ENCODE measurements at regions not wholly inside any gene's neighbourhood (a gene's known extent, or its start where the extent isn't known, plus 50 kb on each side); places are given as distances from the start of the nearest gene placed in this dataset.
"Not testable (repeated sequence)": the region's sequence is repeated elsewhere in the genome, so short reads cannot be mapped to it uniquely, and the experiment has no call there.

DNA sequence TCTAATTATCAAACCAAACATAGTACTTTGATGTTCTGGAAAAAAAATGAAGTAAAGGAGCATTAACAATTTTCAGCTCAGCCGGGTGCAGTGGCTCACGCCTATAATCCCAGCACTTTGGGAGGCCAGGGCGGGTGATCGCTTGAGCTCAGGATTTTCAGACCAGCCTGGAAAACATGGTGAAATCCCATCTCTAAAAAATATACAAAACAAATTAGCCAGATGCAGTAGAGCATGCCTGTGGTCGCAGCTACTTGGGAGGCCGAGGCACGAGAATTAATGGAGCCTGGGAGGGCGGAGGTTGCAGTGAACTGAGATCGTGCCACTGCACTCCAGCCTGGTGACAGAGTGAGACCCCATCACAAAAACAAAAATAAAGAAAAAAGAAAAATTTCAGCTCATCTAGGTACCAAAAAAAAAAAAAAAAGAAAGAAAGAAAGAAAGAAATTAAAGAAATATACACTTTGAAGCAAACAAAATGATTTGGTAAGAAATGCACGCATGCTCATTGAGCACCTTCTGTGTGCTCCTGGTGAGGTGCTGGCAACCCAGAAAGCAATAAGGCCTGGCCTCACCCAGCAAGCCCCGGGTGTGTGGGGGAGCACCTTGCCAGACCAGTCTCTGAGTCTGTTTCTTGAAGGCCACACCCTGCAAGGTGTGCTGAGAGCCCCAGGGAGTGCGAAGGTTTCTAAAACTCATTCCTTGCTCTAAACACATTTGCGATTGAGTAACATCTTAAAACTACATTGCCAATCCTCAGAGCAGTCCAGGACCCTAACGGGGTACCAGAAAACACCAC, 133.5 kb downstream of the TFCP2L1 start:
- Histone ChIP-seq H3K27me3 (ENCODE audit: control insufficient read depth in 1 of 2, insufficient read depth in 2 of 2, low read length in 2 of 2) (peaks cover 0 to 2% of the 10 kb centered on the region in 2 donors), H3K9ac (ENCODE audit: low read length in 2 of 2) (no peak overlapping the region), H3K4me1 (ENCODE audit: control insufficient read depth, insufficient read depth, low read length) (no peaks in the 10 kb centered on the region), H3K27ac (ENCODE audit: low read length) (no peak overlapping the region), H3K9me3 (ENCODE audit: control insufficient read depth in 2 of 2, low read length in 2 of 2) (peaks cover 0 to 3% of the 10 kb centered on the region in 2 donors), H3K4me3 (ENCODE audit: low read length in 2 of 2) (no peak overlapping the region), H3K36me3 (ENCODE audit: control insufficient read depth in 2 of 2, insufficient read depth in 2 of 2, low read length in 2 of 2) (no peaks in the 10 kb centered on the region)

- Histone ChIP-seq H3K27me3 (ENCODE audit: control insufficient read depth in 1 of 2, insufficient read depth in 2 of 2, low read length in 2 of 2) (peaks cover 0 to 2% of the 10 kb centered on the region in 2 donors), H3K9me3 (ENCODE audit: control insufficient read depth in 2 of 2, low read length in 2 of 2) (peaks cover 0 to 8% of the 10 kb centered on the region in 2 donors), H3K4me1 (ENCODE audit: control insufficient read depth, insufficient read depth, low read length) (no peaks in the 10 kb centered on the region), H3K36me3 (ENCODE audit: control insufficient read depth in 2 of 2, insufficient read depth in 2 of 2, low read length in 2 of 2) (no peaks in the 10 kb centered on the region), H3K4me3 (ENCODE audit: low read length in 2 of 2) (no peak overlapping the region), H3K9ac (ENCODE audit: low read length in 2 of 2) (no peak overlapping the region), H3K27ac (ENCODE audit: low read length) (no peak overlapping the region)
These were observed 132.1 kb downstream of the TFCP2L1 start for GRCh38 chr2:121152861-121153260.

GRCh38 chr2:121153516-121153915, 131.5 kb downstream of the TFCP2L1 start:
- Histone ChIP-seq H3K4me1 (ENCODE audit: control insufficient read depth, insufficient read depth, low read length) (no peaks in the 10 kb centered on the region), H3K27ac (ENCODE audit: low read length) (no peak overlapping the region), H3K4me3 (ENCODE audit: low read length in 2 of 2) (no peak overlapping the region), H3K27me3 (ENCODE audit: control insufficient read depth in 1 of 2, insufficient read depth in 2 of 2, low read length in 2 of 2) (peaks cover 0 to 2% of the 10 kb centered on the region in 2 donors), H3K9ac (ENCODE audit: low read length in 2 of 2) (no peak overlapping the region), H3K36me3 (ENCODE audit: control insufficient read depth in 2 of 2, insufficient read depth in 2 of 2, low read length in 2 of 2) (no peaks in the 10 kb centered on the region), H3K9me3 (ENCODE audit: control insufficient read depth in 2 of 2, low read length in 2 of 2) (peaks cover 1 to 8% of the 10 kb centered on the region in 2 donors)

- Histone ChIP-seq H3K4me3 (ENCODE audit: low read length in 2 of 2) (no peak overlapping the region), H3K9me3 (ENCODE audit: control insufficient read depth in 2 of 2, low read length in 2 of 2) (peaks cover 4 to 8% of the 10 kb centered on the region in 2 donors), H3K9ac (ENCODE audit: low read length in 2 of 2) (no peak overlapping the region), H3K27me3 (ENCODE audit: control insufficient read depth in 1 of 2, insufficient read depth in 2 of 2, low read length in 2 of 2) (no peaks in the 10 kb centered on the region), H3K36me3 (ENCODE audit: control insufficient read depth in 2 of 2, insufficient read depth in 2 of 2, low read length in 2 of 2) (no peaks in the 10 kb centered on the region), H3K4me1 (ENCODE audit: control insufficient read depth, insufficient read depth, low read length) (no peaks in the 10 kb centered on the region), H3K27ac (ENCODE audit: low read length) (no peak overlapping the region)
These were observed 129.4 kb downstream of the TFCP2L1 start for GRCh38 chr2:121155502-121156056.

DNA sequence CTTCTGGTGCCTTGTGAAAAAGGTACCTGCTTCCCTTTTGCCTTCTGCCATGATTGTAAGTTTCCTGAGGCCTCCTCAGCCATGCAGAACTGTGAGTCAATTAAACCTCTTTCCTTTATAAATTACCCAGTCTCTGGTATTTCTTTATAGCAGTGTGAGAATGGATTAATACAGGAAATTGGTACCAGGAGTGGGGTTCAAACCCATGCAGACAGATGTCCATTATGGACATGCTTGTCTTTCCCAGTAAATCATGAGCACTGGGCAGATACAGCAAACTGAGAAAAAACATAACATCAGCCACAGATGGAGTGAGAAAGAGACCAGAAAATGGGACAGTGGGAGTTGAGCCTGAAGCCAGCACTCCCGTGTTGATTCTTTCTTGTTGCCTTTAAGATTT, 127.5 kb downstream of the TFCP2L1 start:
- H3K9ac ChIP-seq (ENCODE audit: low read length in 2 of 2); H3K36me3 ChIP-seq (ENCODE audit: control insufficient read depth in 2 of 2, insufficient read depth in 2 of 2, low read length in 2 of 2); H3K27ac ChIP-seq (ENCODE audit: low read length); H3K4me3 ChIP-seq (ENCODE audit: low read length in 2 of 2); H3K9me3 ChIP-seq (ENCODE audit: control insufficient read depth in 2 of 2, low read length in 2 of 2); H3K4me1 ChIP-seq (ENCODE audit: control insufficient read depth, insufficient read depth, low read length); H3K27me3 ChIP-seq (ENCODE audit: control insufficient read depth in 1 of 2, insufficient read depth in 2 of 2, low read length in 2 of 2): not testable (repeated sequence)

- no peaks in the 10 kb centered on the region for H3K4me1 ChIP-seq (ENCODE audit: control insufficient read depth, insufficient read depth, low read length)
These were observed 125.5 kb downstream of the TFCP2L1 start for GRCh38 chr2:121159291-121160071.

DNA sequence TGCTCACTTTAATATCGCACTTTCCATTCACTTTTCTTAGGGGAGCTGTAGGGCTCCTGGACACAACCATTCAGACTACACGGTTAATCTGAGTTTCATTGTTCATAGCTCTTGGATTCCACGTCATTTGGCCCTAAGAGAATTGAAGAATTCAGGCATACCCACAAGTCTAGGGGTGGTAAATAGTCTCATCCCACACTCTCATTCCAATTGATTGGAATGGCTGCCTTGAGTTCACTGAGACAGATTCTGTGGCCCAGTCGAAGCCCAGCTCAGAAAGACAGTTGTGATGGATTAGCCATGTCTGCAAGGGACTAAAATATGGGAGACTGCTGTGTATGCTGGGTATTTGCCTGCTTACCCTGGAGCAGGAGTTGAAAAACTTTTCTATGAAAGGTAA, 124.6 kb downstream of the TFCP2L1 start:
- Histone ChIP-seq H3K4me1 (ENCODE audit: control insufficient read depth, insufficient read depth, low read length) (no peaks in the 10 kb centered on the region), H3K27ac (ENCODE audit: low read length) (no peak overlapping the region)

More at GRCh38 chr2:121159291-121160071, 125.5 kb downstream of the TFCP2L1 start:
- no peak overlapping the region for H3K4me3 ChIP-seq (ENCODE audit: low read length in 2 of 2)
- no peaks in the 10 kb centered on the region for H3K27me3 ChIP-seq (ENCODE audit: control insufficient read depth in 1 of 2, insufficient read depth in 2 of 2, low read length in 2 of 2)
- no peak overlapping the region for H3K27ac ChIP-seq (ENCODE audit: low read length)
- H3K9ac ChIP-seq (ENCODE audit: low read length in 2 of 2): no peak overlapping the region
- H3K9me3 ChIP-seq (ENCODE audit: control insufficient read depth in 2 of 2, low read length in 2 of 2): peaks cover 4 to 8% of the 10 kb centered on the region in 2 donors
- H3K36me3 ChIP-seq (ENCODE audit: control insufficient read depth in 2 of 2, insufficient read depth in 2 of 2, low read length in 2 of 2): no peaks in the 10 kb centered on the region

DNA sequence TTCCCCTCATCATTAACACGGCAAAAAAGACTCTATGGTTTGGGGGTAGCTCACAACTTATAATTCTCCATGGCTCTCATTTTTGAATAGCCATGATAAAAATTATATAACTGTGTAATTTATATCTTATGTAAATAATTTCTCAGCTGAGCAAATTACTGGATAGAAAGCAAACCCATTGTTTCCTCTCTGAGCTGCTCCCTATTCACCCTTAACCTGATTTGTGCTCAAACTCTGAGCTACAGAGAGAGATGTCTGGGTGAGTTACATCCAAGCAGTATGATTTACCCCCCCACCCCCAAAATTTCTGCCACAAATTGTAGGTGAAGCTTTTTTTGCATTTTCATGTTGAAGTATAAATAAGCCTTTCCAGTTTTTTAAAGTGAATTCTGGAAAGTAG, 123.7 kb downstream of the TFCP2L1 start:
- no peaks in the 10 kb centered on the region for H3K36me3 ChIP-seq (ENCODE audit: control insufficient read depth in 2 of 2, insufficient read depth in 2 of 2, low read length in 2 of 2)
- peaks cover 4 to 5% of the 10 kb centered on the region in 2 donors for H3K9me3 ChIP-seq (ENCODE audit: control insufficient read depth in 2 of 2, low read length in 2 of 2)
- no peak overlapping the region for H3K4me3 ChIP-seq (ENCODE audit: low read length in 2 of 2)
- H3K9ac ChIP-seq (ENCODE audit: low read length in 2 of 2): no peak overlapping the region
- no peaks in the 10 kb centered on the region for H3K4me1 ChIP-seq (ENCODE audit: control insufficient read depth, insufficient read depth, low read length)
- H3K27ac ChIP-seq (ENCODE audit: low read length): no peak overlapping the region
- H3K27me3 ChIP-seq (ENCODE audit: control insufficient read depth in 1 of 2, insufficient read depth in 2 of 2, low read length in 2 of 2): no peaks in the 10 kb centered on the region

More for the DNA sequence above, 124.6 kb downstream of the TFCP2L1 start:
- Histone ChIP-seq H3K9me3 (ENCODE audit: control insufficient read depth in 2 of 2, low read length in 2 of 2) (peaks cover 4 to 8% of the 10 kb centered on the region in 2 donors), H3K27me3 (ENCODE audit: control insufficient read depth in 1 of 2, insufficient read depth in 2 of 2, low read length in 2 of 2) (no peaks in the 10 kb centered on the region), H3K36me3 (ENCODE audit: control insufficient read depth in 2 of 2, insufficient read depth in 2 of 2, low read length in 2 of 2) (no peaks in the 10 kb centered on the region), H3K4me3 (ENCODE audit: low read length in 2 of 2) (no peak overlapping the region), H3K9ac (ENCODE audit: low read length in 2 of 2) (no peak overlapping the region)

DNA sequence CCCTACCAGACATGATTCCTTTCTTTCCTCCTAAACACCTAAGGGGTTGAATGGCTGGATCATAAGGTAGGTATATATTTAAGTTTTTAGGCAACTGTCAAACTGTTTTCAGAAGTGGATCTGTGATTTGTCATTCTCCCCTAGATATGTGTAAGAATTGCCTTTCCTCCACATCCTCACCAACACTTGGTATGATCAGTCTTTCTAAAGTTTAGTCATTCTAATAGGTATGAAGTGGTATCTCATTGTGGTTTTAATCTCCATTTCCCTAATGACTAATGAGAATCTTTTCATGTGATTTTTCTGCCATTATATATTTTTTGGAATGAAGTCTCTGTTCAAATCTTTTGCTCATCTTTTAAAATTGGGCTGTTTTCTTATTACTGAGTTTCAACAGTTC, 122.1 kb downstream of the TFCP2L1 start:
- H3K36me3 ChIP-seq (ENCODE audit: control insufficient read depth in 2 of 2, insufficient read depth in 2 of 2, low read length in 2 of 2): no peaks in the 10 kb centered on the region
- no peaks in the 10 kb centered on the region for H3K4me1 ChIP-seq (ENCODE audit: control insufficient read depth, insufficient read depth, low read length)
- no peak overlapping the region for H3K4me3 ChIP-seq (ENCODE audit: low read length in 2 of 2)
- H3K27me3 ChIP-seq (ENCODE audit: control insufficient read depth in 1 of 2, insufficient read depth in 2 of 2, low read length in 2 of 2): no peaks in the 10 kb centered on the region
- H3K27ac ChIP-seq (ENCODE audit: low read length): no peak overlapping the region
- H3K9ac ChIP-seq (ENCODE audit: low read length in 2 of 2): no peak overlapping the region
- peaks cover under 1 to 4% of the 10 kb centered on the region in 2 donors for H3K9me3 ChIP-seq (ENCODE audit: control insufficient read depth in 2 of 2, low read length in 2 of 2)

GRCh38 chr2:121164042-121164441, 121.0 kb downstream of the TFCP2L1 start:
- Histone ChIP-seq H3K27me3 (ENCODE audit: control insufficient read depth in 1 of 2, insufficient read depth in 2 of 2, low read length in 2 of 2) (no peaks in the 10 kb centered on the region), H3K4me1 (ENCODE audit: control insufficient read depth, insufficient read depth, low read length) (no peaks in the 10 kb centered on the region), H3K9me3 (ENCODE audit: control insufficient read depth in 2 of 2, low read length in 2 of 2) (no peaks in the 10 kb centered on the region), H3K36me3 (ENCODE audit: control insufficient read depth in 2 of 2, insufficient read depth in 2 of 2, low read length in 2 of 2) (no peaks in the 10 kb centered on the region), H3K4me3 (ENCODE audit: low read length in 2 of 2) (no peak overlapping the region), H3K9ac (ENCODE audit: low read length in 2 of 2) (no peak overlapping the region), H3K27ac (ENCODE audit: low read length) (no peak overlapping the region)
